GM11168 (cell line): ENCODE measurements at regions not wholly inside any gene's neighbourhood (a gene's known extent, or its start where the extent isn't known, plus 50 kb on each side); places are given as distances from the start of the nearest gene placed in this dataset.
"Not testable (repeated sequence)": the region's sequence is repeated elsewhere in the genome, so short reads cannot be mapped to it uniquely, and the experiment has no call there.

ENCODE experiments used
- in situ Hi-C: fragments of 300-500 bp; cut with MboI; formaldehyde crosslinking; loops from one replicate; pipeline ENCODE4 v1.12.0; 2022; ENCODE audit warnings: low sequenced_read_pairs; ENCODE audit not compliant: unreplicated experiment

DNA sequence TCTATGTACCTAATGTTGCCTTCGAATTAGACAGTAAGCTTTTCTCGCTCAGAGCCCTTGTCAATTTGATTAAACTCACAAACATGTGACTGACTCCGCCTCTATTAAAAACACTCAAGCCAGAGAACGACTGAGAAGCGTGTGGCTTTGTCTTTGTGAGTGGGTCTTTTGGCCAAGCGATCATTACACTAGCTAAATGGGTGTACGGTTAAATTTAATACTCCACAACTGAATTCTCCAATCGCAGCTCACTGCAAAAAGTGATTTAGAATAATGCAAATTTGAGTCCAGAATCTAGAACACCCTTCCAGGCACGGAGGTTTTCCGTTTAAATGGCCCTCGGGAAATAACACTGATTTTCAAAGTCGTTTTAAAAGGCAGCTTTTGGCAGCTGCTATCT, 253.7 kb downstream of the EFCAB11 start:
- in situ Hi-C loops = no loop called here

DNA sequence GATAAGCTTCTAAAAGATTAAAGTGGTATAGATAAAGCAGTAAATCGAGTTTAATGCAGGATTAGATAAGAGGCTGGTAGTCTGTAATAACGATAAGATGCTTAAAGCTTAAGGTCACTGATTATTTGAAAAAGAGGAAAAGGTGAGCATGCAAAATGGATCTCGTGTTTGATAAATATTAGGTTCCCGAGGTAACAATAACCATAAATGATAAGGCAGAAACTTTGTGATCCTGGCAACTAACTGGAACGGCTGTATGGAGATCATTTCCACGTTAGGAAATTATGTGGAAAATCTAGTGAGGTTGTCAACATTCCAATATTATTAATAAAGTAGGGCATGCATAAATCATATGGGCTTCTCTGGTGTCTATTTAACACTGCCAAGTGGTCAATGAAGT, 255.5 kb downstream of the EFCAB11 start:
- in situ Hi-C loops = no loop called here

DNA sequence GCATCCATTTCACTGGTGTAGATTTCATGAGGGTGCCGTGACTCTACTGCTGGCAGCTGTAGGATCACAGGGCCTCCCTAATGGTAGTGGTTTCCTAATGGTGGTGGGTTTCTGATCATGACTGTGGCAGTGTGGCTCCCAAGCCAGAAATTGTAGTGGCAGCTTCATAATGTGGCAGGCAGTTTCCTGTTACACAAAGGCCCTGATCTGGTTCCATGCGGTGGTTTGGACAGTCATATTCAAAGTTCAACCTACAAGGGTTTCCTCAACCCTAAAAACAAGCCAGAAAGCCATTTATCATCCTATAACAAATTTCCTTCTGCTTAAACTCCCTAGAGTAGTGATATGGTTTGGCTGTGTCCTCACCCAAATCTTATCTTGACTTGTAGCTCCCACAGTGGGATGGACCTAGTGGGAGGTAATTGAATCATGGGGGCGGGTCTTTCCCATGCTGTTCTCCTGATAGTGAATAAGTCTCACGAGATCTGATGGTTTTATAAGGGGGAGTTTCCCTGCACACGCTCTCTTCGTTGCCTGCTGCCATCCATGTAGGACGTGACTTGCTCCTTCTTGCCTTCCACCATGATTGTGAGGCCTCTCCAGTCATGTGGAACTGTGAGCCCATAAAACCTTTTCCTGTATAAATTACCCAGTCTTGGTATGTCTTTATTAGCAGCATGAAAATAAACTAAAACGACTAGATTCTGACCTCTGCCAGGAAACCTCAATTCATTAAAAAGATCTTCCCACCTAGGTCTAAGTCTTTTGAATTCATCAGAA, 257.1 kb downstream of the EFCAB11 start:
- in situ Hi-C loops = no loop called here

GRCh38 chr14:89695846-89696245, 258.7 kb downstream of the EFCAB11 start:
- in situ Hi-C loops = no loop called here

DNA sequence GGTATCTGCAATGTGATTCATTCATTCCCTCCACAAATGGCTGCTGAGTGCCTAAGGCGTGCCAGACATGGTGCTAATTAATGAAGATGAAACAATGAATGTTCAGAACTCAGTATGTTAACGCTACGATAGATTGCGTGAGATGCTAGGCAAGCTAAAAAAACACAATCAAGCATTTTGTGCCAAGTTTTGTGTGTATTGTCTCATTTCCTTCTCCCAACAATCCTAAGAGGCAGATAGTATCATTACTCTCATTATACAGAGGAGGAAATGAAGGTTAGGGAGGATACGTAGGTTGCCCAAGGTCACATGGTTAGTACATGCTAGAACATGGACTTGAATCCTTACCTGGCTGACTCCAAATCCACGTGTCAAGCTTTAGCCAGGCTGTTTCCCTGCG, 264.4 kb downstream of the EFCAB11 start:
- in situ Hi-C loops = no loop called here

GRCh38 chr14:89689711-89690110, 264.8 kb downstream of the EFCAB11 start:
- in situ Hi-C loops = not testable (repeated sequence)

- in situ Hi-C loops = no loop called here
These were observed 265.9 kb downstream of the EFCAB11 start for GRCh38 chr14:89688507-89689211.

DNA sequence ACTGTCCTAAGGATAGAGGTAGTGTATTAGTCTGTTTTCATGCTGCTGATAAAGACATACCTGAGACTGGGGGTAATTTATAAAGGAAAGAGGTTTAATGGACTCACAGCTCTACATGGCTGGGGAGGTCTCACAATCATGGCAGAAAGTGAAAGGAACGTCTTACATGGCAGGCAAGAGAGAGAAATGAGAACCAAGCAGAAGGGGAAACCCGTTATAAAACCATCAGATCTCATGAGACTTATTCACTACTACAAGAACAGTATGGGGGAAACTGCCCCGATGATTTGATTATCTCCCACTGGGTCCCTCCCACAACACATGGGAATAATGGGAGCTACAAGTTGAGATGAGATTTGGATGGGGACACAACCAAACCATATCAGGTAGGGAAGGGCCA, 267.4 kb downstream of the EFCAB11 start:
- in situ Hi-C loops = not testable (repeated sequence)

- in situ Hi-C loops = no loop called here
These were observed 267.1 kb upstream of the FOXN3 start for GRCh38 chr14:89684139-89684538.

GRCh38 chr14:89681086-89682018, 264.3 kb upstream of the FOXN3 start:
- in situ Hi-C loops = no loop called here

GRCh38 chr14:89680156-89680555, 263.1 kb upstream of the FOXN3 start:
- in situ Hi-C loops = no loop called here

DNA sequence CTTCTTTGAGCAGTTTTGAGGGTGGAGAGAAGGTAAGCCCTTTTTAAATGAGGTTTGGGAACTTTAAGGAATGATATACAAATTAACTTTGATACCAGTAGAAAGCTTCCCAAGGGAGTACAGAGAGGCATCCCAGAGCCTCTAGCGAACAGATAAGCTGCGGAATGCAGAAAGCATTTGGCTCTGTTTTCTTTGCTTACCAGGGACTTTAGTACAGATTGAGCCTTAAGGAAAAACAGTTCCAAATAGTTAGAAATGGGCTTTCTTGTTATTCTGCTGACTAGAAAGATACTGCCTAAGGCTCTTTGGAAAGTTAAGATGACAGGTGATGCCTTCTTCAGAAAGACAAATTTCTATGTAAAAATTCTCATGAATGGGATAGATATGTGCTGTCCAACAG, 261.7 kb upstream of the FOXN3 start:
- in situ Hi-C loops = no loop called here

DNA sequence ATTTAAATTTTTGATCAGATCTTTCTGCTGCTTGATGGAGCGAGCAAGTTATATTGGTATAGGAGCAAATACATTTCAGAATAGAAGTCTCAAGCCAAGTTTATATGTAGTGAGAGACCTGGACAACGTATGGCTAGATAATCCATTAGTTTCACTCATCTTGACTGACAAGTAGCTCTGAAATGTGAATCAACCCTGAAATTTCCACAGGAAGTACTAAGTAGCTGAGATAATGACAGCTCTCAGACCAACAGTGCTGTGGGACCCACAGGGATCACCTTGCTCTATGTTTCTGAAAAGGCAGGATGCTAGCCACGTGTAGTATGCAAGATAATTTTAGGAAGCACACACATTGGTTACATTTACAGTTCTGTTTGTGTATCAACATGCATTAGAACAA, 258.6 kb upstream of the FOXN3 start:
- in situ Hi-C loops = no loop called here

GRCh38 chr14:89674936-89675335, 257.9 kb upstream of the FOXN3 start:
- in situ Hi-C loops = no loop called here

DNA sequence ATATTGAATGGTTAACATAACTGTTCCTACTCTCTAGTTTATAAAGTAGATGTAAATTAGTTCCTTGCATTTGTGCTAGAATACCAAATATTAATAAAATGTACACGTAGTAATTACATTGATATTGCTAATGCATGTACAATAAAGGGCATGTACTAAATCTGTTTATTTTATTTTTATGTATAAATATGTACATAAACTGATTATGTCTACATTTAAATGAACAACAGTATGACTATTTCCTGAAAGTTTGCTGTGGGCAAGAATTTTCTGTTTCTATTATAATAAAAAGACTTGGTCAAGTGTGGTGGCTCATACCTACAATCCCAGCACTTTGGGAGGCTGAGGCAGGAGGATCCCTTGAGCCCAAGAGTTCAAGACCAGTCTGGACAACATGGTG, 257.2 kb upstream of the FOXN3 start:
- in situ Hi-C loops = no loop called here

DNA sequence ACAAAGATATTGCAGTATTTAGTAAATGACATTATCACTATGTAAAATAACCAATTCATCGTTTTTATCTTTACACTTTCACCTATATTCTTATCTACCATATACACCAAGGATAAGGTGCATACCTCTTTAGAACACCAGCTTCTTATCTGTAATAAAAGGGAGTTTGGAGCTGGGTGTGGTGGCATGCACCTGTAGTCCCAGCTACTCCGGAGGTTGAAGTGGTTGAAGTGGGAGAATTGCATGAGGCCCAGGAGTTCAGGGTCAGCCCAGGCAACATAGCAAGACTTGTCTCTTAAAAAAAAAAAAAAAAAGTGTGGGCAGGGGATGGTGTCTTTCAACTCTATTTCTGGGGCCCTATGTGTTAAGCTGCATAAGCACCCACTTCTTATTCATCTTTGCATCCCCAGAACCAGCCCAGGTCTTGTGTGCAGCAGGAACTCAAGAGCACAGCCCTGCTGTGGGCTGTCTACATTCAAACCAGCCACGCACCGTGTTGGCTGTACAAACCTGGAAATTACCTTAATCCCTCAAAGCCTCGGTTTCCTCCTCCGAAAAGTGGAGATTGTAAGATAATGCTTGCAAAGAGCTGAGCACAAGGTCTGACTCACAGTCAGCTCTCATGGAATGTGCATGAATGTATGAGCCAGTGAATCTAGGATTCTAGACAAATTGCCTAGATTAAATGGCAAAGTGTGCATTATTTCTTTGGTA, 256.6 kb upstream of the FOXN3 start:
- in situ Hi-C loops = no loop called here

- in situ Hi-C loops = no loop called here
These were observed 255.8 kb upstream of the FOXN3 start for GRCh38 chr14:89672636-89673511.

DNA sequence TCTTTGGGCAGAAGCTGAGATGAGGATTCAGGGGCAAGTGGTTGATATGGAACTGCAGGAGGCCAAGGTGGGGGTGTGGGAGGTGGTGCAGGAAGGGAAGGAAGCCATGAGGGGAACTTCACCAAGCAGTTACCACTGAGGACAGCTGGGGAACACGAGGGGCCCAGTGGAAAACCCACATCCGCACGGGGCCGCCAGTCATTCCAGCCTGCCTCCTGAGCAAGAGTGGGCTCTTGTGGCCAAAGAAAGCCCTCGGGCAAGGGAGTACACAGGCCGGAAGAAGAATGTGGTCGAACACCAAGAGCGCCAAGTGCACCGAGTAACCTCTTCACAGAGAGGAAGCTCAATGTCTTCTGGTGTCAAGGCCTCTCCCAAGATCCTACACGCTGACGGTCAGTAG, 252.2 kb upstream of the FOXN3 start:
- in situ Hi-C loops = no loop called here

- in situ Hi-C loops = no loop called here
These were observed 250.9 kb upstream of the FOXN3 start for GRCh38 chr14:89667983-89668382.
